ENCODE measurements at regions not wholly inside any gene's neighbourhood (a gene's known extent, or its start where the extent isn't known, plus 50 kb on each side); places are given as distances from the start of the nearest gene placed in this dataset.

GRCh38 chr12:127596891-127597290 is 670.1 kb upstream of the TMEM132C start:
- no peak for TF ChIP-seq CTCF (IDR thresholded peaks at IDR 0.05)
- TF ChIP-seq ZFX (IDR thresholded peaks at IDR 0.05; ENCODE audit: borderline replicate concordance), result no peak
